HEK293T (cell line): ENCODE measurements at regions not wholly inside any gene's neighbourhood (a gene's known extent, or its start where the extent isn't known, plus 50 kb on each side); places are given as distances from the start of the nearest gene placed in this dataset.
A peak's percentile ranks its signal among the peaks of the same experiment; 100 is the strongest.
"Not testable (repeated sequence)": the region's sequence is repeated elsewhere in the genome, so short reads cannot be mapped to it uniquely, and the experiment has no call there.

Source experiments
- CTCF ChIA-PET: fragments of 350-600 bp; formaldehyde crosslinking; extraction: SDS; loops from one replicate; lab custom pipeline; 2021; ENCODE audit warnings: antibody characterized with exemption, inconsistent platforms; lab: Yijun Ruan, JAX
- POLR2A ChIA-PET: fragments of 350-600 bp; formaldehyde crosslinking; extraction: SDS; loops from one replicate; lab custom pipeline; 2020; ENCODE audit warnings: antibody characterized with exemption, inconsistent platforms; lab: Yijun Ruan, JAX
- DNase-seq: peaks from one replicate; pipeline ENCODE4 v3.0.0; 2012; ENCODE audit warnings: mixed read lengths; ENCODE audit errors: extremely low spot score
- ARNT ChIP-seq: fragments of 450-650 bp; IDR thresholded peaks from 2 replicates; pipeline ENCODE4 v1.6.1; 2017; ENCODE audit warnings: mild to moderate bottlenecking
- BHLHE40 ChIP-seq: fragments of 450-650 bp; IDR thresholded peaks from 2 replicates; pipeline ENCODE4 v1.6.1; 2016; ENCODE audit warnings: mild to moderate bottlenecking, moderate library complexity, borderline replicate concordance
- CTBP1 ChIP-seq: fragments of 450-650 bp; IDR thresholded peaks from 2 replicates; pipeline ENCODE4 v1.6.1; 2016; ENCODE audit warnings: borderline replicate concordance
- ELF4 ChIP-seq: fragments of 450-650 bp; IDR thresholded peaks from 2 replicates; pipeline ENCODE4 v1.6.1; 2017; ENCODE audit warnings: antibody characterized with exemption
- FOXA1 ChIP-seq: fragments of 450-650 bp; IDR thresholded peaks from 2 replicates; pipeline ENCODE4 v1.6.1; 2016; ENCODE audit warnings: mild to moderate bottlenecking
- FOXK2 ChIP-seq: fragments of 450-650 bp; IDR thresholded peaks from 2 replicates; pipeline ENCODE4 v1.6.1; 2016; ENCODE audit warnings: mild to moderate bottlenecking
- FOXM1 ChIP-seq: fragments of 450-650 bp; IDR thresholded peaks from 2 replicates; pipeline ENCODE4 v1.6.1; 2017; ENCODE audit warnings: mild to moderate bottlenecking, borderline replicate concordance
- HDGF ChIP-seq: fragments of 450-650 bp; IDR thresholded peaks from 2 replicates; pipeline ENCODE4 v1.6.1; 2017; ENCODE audit warnings: antibody characterized with exemption, borderline replicate concordance
- L3MBTL2 ChIP-seq: fragments of 450-650 bp; conservative IDR thresholded peaks from 2 replicates; pipeline ENCODE4 v1.6.1; 2016; ENCODE audit warnings: mild to moderate bottlenecking
- LEF1 ChIP-seq: fragments of 450-650 bp; IDR thresholded peaks from 2 replicates; pipeline ENCODE4 v1.6.1; 2017; ENCODE audit warnings: mild to moderate bottlenecking, borderline replicate concordance
- NFRKB ChIP-seq: fragments of 450-650 bp; IDR thresholded peaks from 2 replicates; pipeline ENCODE4 v1.6.1; 2016; ENCODE audit warnings: mild to moderate bottlenecking, moderate library complexity
- PKNOX1 ChIP-seq: fragments of 450-650 bp; IDR thresholded peaks from 2 replicates; pipeline ENCODE4 v1.6.1; 2016
- SP1 ChIP-seq: fragments of 450-650 bp; IDR thresholded peaks from 2 replicates; pipeline ENCODE4 v1.6.1; 2017
- SUZ12 ChIP-seq: fragments of 450-650 bp; IDR thresholded peaks from 2 replicates; pipeline ENCODE4 v1.6.1; 2016; ENCODE audit warnings: mild to moderate bottlenecking
- TARDBP ChIP-seq: fragments of 450-650 bp; IDR thresholded peaks from 2 replicates; pipeline ENCODE4 v1.6.1; 2016
- ZNF384 ChIP-seq: fragments of 450-650 bp; IDR thresholded peaks from 2 replicates; pipeline ENCODE4 v1.6.1; 2016

- DNase-seq, result no peak
- ChIA-PET POLR2A (no interaction called here), CTCF (no interaction called here)
- no peak for TF ChIP-seq FOXK2
- no peak for TF ChIP-seq TARDBP
These were observed 167.6 kb downstream of the UNC5CL start for GRCh38 chr6:40871424-40871823.

GRCh38 chr6:40868089-40868865 lies 170.7 kb downstream of the UNC5CL start:
- POLR2A ChIA-PET, DNase-seq: not testable (repeated sequence)
- CTCF ChIA-PET, result interaction anchor here (0.6 kb wide), 1 partner anchor 15 kb away, joined by 4 read pairs; no protein-coding TSS in a partner anchor

- CTCF ChIA-PET, POLR2A ChIA-PET, DNase-seq: not testable (repeated sequence)
These were observed 171.5 kb downstream of the UNC5CL start for GRCh38 chr6:40867527-40867926.

- CTCF ChIA-PET, POLR2A ChIA-PET, DNase-seq: not testable (repeated sequence)
These were observed 173.8 kb downstream of the UNC5CL start for GRCh38 chr6:40865259-40865658.

GRCh38 chr6:40860443-40860842 lies 178.6 kb downstream of the UNC5CL start:
- ChIA-PET CTCF (interaction anchor here (0.6 kb wide), 1 partner anchor 169 kb away, joined by 3 read pairs; no protein-coding TSS in a partner anchor), POLR2A (no interaction called here)
- DNase-seq, result no peak
- TF ChIP-seq FOXA1 (no peak), FOXM1 (no peak), PKNOX1 (no peak), LEF1 (no peak), ARNT (no peak)

- POLR2A ChIA-PET, result no interaction called here
- no peak for TF ChIP-seq SUZ12
- no peak for TF ChIP-seq SP1
- TF ChIP-seq ELF4, result no peak
- CTCF ChIA-PET, result no interaction called here
- no peak for DNase-seq
These were observed 182.8 kb downstream of the UNC5CL start for GRCh38 chr6:40856271-40856670.

GRCh38 chr6:40855168-40855880 lies 183.7 kb downstream of the UNC5CL start:
- POLR2A ChIA-PET, result no interaction called here
- CTCF ChIA-PET, result no interaction called here
- DNase-seq, result no peak
- no peak for TF ChIP-seq CTBP1

- no peak for DNase-seq
- TF ChIP-seq SUZ12 (no peak), ELF4 (no peak), LEF1 (no peak), SP1 (no peak), FOXM1 (no peak), L3MBTL2 (no peak), TARDBP (no peak)
- ChIA-PET CTCF (no interaction called here), POLR2A (no interaction called here)
These were observed 184.4 kb downstream of the UNC5CL start for GRCh38 chr6:40854592-40854991.

GRCh38 chr6:40852779-40853373 lies 186.1 kb downstream of the UNC5CL start:
- no peak for TF ChIP-seq PKNOX1
- no peak for TF ChIP-seq ELF4
- TF ChIP-seq NFRKB, result no peak
- no peak for TF ChIP-seq SP1
- no peak for TF ChIP-seq ZNF384
- no peak for TF ChIP-seq SUZ12
- no peak for TF ChIP-seq FOXM1
- TF ChIP-seq BHLHE40, result no peak
- no peak for TF ChIP-seq L3MBTL2
- TF ChIP-seq CTBP1, result no peak
- no peak for TF ChIP-seq ARNT
- TF ChIP-seq FOXK2, result no peak
- no peak for TF ChIP-seq LEF1
- no peak for TF ChIP-seq FOXA1
- TF ChIP-seq TARDBP, result no peak
- TF ChIP-seq HDGF, result no peak
- ChIA-PET POLR2A (no interaction called here), CTCF (interaction anchor here (0.7 to 1.4 kb wide), 3 partner anchors 10 to 483 kb away, joined by 3 read pairs; no protein-coding TSS in a partner anchor)
- peak; percentile 56 for DNase-seq
